Fibroblast of lung (primary cell): ENCODE measurements at regions not wholly inside any gene's neighbourhood (a gene's known extent, or its start where the extent isn't known, plus 50 kb on each side); places are given as distances from the start of the nearest gene placed in this dataset.

Experiments
- DNase-seq, 2 donors: peaks; one replicate each; pipeline versions ENCODE4 v3.0.0 to v3.0.0-alpha.2; 2010; ENCODE audit warnings: low read depth in 2 of 2
- H2AFZ ChIP-seq: 2 replicates; pipeline ENCODE4 v1.5.1; 2012; ENCODE audit warnings: low read length, control low read depth, inconsistent platforms
- H3K27ac ChIP-seq: 2 replicates; pipeline ENCODE4 v1.5.1; 2011; ENCODE audit warnings: low read length, control low read depth; ENCODE audit not compliant: insufficient read depth
- H3K27me3 ChIP-seq: 2 replicates; pipeline ENCODE4 v1.5.1; 2011; ENCODE audit warnings: mild to moderate bottlenecking, low read length; ENCODE audit not compliant: control insufficient read depth, insufficient read depth
- H3K36me3 ChIP-seq: 2 replicates; pipeline ENCODE4 v1.5.1; 2011; ENCODE audit warnings: low read length; ENCODE audit not compliant: control insufficient read depth, insufficient read depth
- H3K4me1 ChIP-seq: 2 replicates; pipeline ENCODE4 v1.5.1; 2011; ENCODE audit warnings: low read length; ENCODE audit not compliant: control insufficient read depth, insufficient read depth; ENCODE audit errors: extremely low read depth
- H3K4me2 ChIP-seq: 2 replicates; pipeline ENCODE4 v1.5.1; 2011; ENCODE audit warnings: low read length, control low read depth; ENCODE audit not compliant: insufficient read depth; ENCODE audit errors: extremely low read depth
- H3K4me3 ChIP-seq, 4 experiments: fragments of 200-600 bp in 1 of 4; sonication (generic) in 1 of 4; replicated peaks in 1 of 4; 2 replicates each; pipeline ENCODE4 v1.5.1; 2011 to 2016; ENCODE audit warnings: low read length in 4 of 4, low read depth in 3 of 4, mild to moderate bottlenecking in 3 of 4, control low read depth in 2 of 4, inconsistent platforms in 1 of 4, mixed read lengths in 1 of 4; ENCODE audit not compliant: insufficient read depth in 1 of 4; ENCODE audit errors: control extremely low read depth in 1 of 4
- H3K79me2 ChIP-seq: 2 replicates; pipeline ENCODE4 v1.5.1; 2012; ENCODE audit warnings: mild to moderate bottlenecking, low read length, inconsistent platforms; ENCODE audit not compliant: control insufficient read depth, insufficient read depth
- H3K9ac ChIP-seq: 2 replicates; pipeline ENCODE4 v1.5.1; 2011; ENCODE audit warnings: mild to moderate bottlenecking, low read length, control low read depth; ENCODE audit not compliant: insufficient read depth
- H3K9me3 ChIP-seq: 2 replicates; pipeline ENCODE4 v1.5.1; 2012; ENCODE audit warnings: low read depth, low read length; ENCODE audit not compliant: control insufficient read depth, insufficient read depth
- H4K20me1 ChIP-seq: 2 replicates; pipeline ENCODE4 v1.5.1; 2011; ENCODE audit warnings: low read length; ENCODE audit not compliant: control insufficient read depth, insufficient read depth; ENCODE audit errors: extremely low read depth
- CTCF ChIP-seq, 2 donors: IDR thresholded peaks in 1 of 2; conservative IDR thresholded peaks in 1 of 2; 1 replicate in 1 of 2; 2 replicates in 1 of 2; pipeline ENCODE4 v1.5.1; 2011 to 2012; ENCODE audit warnings: low read length in 2 of 2, control low read depth in 1 of 2, inconsistent platforms in 1 of 2, low read depth in 1 of 2, mild to moderate bottlenecking in 1 of 2
- EZH2 ChIP-seq: IDR thresholded peaks from 2 replicates; pipeline ENCODE4 v1.5.1; 2012; ENCODE audit warnings: low read length, control low read depth, mild to moderate bottlenecking; ENCODE audit errors: missing control alignments

- no peak overlapping the region for H2AFZ ChIP-seq
- no peaks in the 10 kb centered on the region for H4K20me1 ChIP-seq
- no peaks in the 10 kb centered on the region for H3K9me3 ChIP-seq
- H3K4me2 ChIP-seq, result no peak overlapping the region
- DNase-seq, result peak in 1 of 2 donors; percentile 3
- no peaks in the 10 kb centered on the region for H3K79me2 ChIP-seq
- TF ChIP-seq EZH2 (no peak), CTCF (conservative IDR thresholded peaks at IDR 0.05 in 1 of 2, IDR thresholded peaks at IDR 0.05 in 1 of 2; ENCODE audit: low read depth in 1 of 2, low read length in 2 of 2) (no peak)
- H3K27ac ChIP-seq, result no peak overlapping the region
- H3K36me3 ChIP-seq, result no peaks in the 10 kb centered on the region
- no peak overlapping the region for H3K9ac ChIP-seq
- no peak overlapping the region for H3K4me3 ChIP-seq
- no peaks in the 10 kb centered on the region for H3K27me3 ChIP-seq
- H3K4me1 ChIP-seq, result no peaks in the 10 kb centered on the region
Measured at GRCh38 chr2:57733956-57734355, 312.6 kb upstream of the VRK2 start.

- no peaks in the 10 kb centered on the region for H3K27me3 ChIP-seq
- no peaks in the 10 kb centered on the region for H3K79me2 ChIP-seq
- no peaks in the 10 kb centered on the region for H3K4me1 ChIP-seq
- H3K9me3 ChIP-seq, result no peaks in the 10 kb centered on the region
- DNase-seq, result no peak
- no peaks in the 10 kb centered on the region for H3K36me3 ChIP-seq
- no peaks in the 10 kb centered on the region for H4K20me1 ChIP-seq
- H3K4me2 ChIP-seq, result no peak overlapping the region
- no peak overlapping the region for H3K4me3 ChIP-seq
- no peak for TF ChIP-seq EZH2
- no peak for TF ChIP-seq CTCF (conservative IDR thresholded peaks at IDR 0.05 in 1 of 2, IDR thresholded peaks at IDR 0.05 in 1 of 2; ENCODE audit: low read depth in 1 of 2, low read length in 2 of 2)
- H3K9ac ChIP-seq, result no peak overlapping the region
- H2AFZ ChIP-seq, result no peak overlapping the region
- no peak overlapping the region for H3K27ac ChIP-seq
Measured at GRCh38 chr2:57740891-57741290, 305.7 kb upstream of the VRK2 start.

GRCh38 chr2:57753636-57754035 lies 293.0 kb upstream of the VRK2 start:
- Histone ChIP-seq H3K4me3 (no peak overlapping the region), H3K79me2 (no peaks in the 10 kb centered on the region), H3K27me3 (no peaks in the 10 kb centered on the region), H2AFZ (no peak overlapping the region), H3K36me3 (no peaks in the 10 kb centered on the region), H3K27ac (no peak overlapping the region), H3K9me3 (no peaks in the 10 kb centered on the region), H4K20me1 (no peaks in the 10 kb centered on the region), H3K9ac (no peak overlapping the region), H3K4me2 (no peak overlapping the region), H3K4me1 (no peaks in the 10 kb centered on the region)
- DNase-seq, result no peak
- no peak for TF ChIP-seq CTCF (conservative IDR thresholded peaks at IDR 0.05 in 1 of 2, IDR thresholded peaks at IDR 0.05 in 1 of 2; ENCODE audit: low read depth in 1 of 2, low read length in 2 of 2)
- no peak for TF ChIP-seq EZH2
